Left lung (tissue), 4 donors: ENCODE measurements at regions not wholly inside any gene's neighbourhood (a gene's known extent, or its start where the extent isn't known, plus 50 kb on each side); places are given as distances from the start of the nearest gene placed in this dataset.

Experiments
- ATAC-seq: fragments of 200-7000 bp; cut with Tn5 transposase; one replicate; pipeline ENCODE4 v1.9.1; 2020; ENCODE audit warnings: moderate library complexity
- DNase-seq, 4 donors: peaks; one replicate each; pipeline ENCODE4 v3.0.0-alpha.2; 2013 to 2020
- H3K27ac ChIP-seq, 2 donors: fragments of 200-600 bp; sonication (generic) in 1 of 2; one replicate each; pipeline versions ENCODE4 v1.5.0 to v1.8.0; 2020 to 2021
- H3K27me3 ChIP-seq, 2 donors: fragments of 200-600 bp; sonication (generic) in 1 of 2; one replicate each; pipeline versions ENCODE4 v1.5.0 to v1.8.0; 2020 to 2021
- H3K36me3 ChIP-seq, 2 donors: fragments of 200-600 bp; sonication (generic) in 1 of 2; one replicate each; pipeline versions ENCODE4 v1.5.0 to v1.8.0; 2020 to 2021
- H3K4me1 ChIP-seq, 2 donors: fragments of 200-600 bp; one replicate each; pipeline ENCODE4 v1.8.0; 2021
- H3K4me3 ChIP-seq, 2 donors: fragments of 200-600 bp; sonication (generic) in 1 of 2; one replicate each; pipeline versions ENCODE4 v1.5.0 to v1.8.0; 2020 to 2021; ENCODE audit warnings: mild to moderate bottlenecking in 1 of 2
- H3K9me3 ChIP-seq, 2 donors: fragments of 200-600 bp; sonication (generic) in 1 of 2; one replicate each; pipeline versions ENCODE4 v1.5.0 to v1.8.0; 2020 to 2021
- CTCF ChIP-seq, 2 donors: fragments of 200-600 bp; sonication (generic) in 1 of 2; IDR thresholded peaks; one replicate each; pipeline versions ENCODE4 v1.5.0 to v1.8.0; 2021; ENCODE audit warnings: antibody characterized with exemption in 2 of 2
- intact Hi-C, 2 donors: fragments of 100-400 bp; cut with DNase I; formaldehyde crosslinking; loops; one replicate each; pipeline versions ENCODE4 v1.11.2 to v1.14.2; 2022
- donor health status: DM: no; HTN: yes; CAD: no.
- donor health status: DM: no; HTN: no; CAD: no.

- DNase-seq, result no peak
- ATAC-seq, result no peak
- H3K4me3 ChIP-seq, result no peak overlapping the region
- H3K4me1 ChIP-seq, result no peaks in the 10 kb centered on the region
- H3K27me3 ChIP-seq, result no peaks in the 10 kb centered on the region
- no peak overlapping the region for H3K27ac ChIP-seq
- intact Hi-C loops, result no loop called here
- H3K36me3 ChIP-seq, result no peaks in the 10 kb centered on the region
- TF ChIP-seq CTCF (IDR thresholded peaks at IDR 0.05), result no peak
- H3K9me3 ChIP-seq, result no peaks in the 10 kb centered on the region
Measured at GRCh38 chr20:52402950-52403349, 211.4 kb upstream of the ZFP64 start.

GRCh38 chr20:52402514-52402913 is 210.9 kb upstream of the ZFP64 start:
- no peak overlapping the region for H3K27ac ChIP-seq
- intact Hi-C loops, result no loop called here
- H3K36me3 ChIP-seq, result no peaks in the 10 kb centered on the region
- no peak for TF ChIP-seq CTCF (IDR thresholded peaks at IDR 0.05)
- no peaks in the 10 kb centered on the region for H3K4me1 ChIP-seq
- H3K27me3 ChIP-seq, result no peaks in the 10 kb centered on the region
- no peak overlapping the region for H3K4me3 ChIP-seq
- ATAC-seq (no peak), DNase-seq (no peak)
- H3K9me3 ChIP-seq, result no peaks in the 10 kb centered on the region

GRCh38 chr20:52401431-52401830 is 209.9 kb upstream of the ZFP64 start:
- DNase-seq, result no peak
- ATAC-seq, result no peak
- no peaks in the 10 kb centered on the region for H3K36me3 ChIP-seq
- no peaks in the 10 kb centered on the region for H3K4me1 ChIP-seq
- intact Hi-C loops, result no loop called here
- TF ChIP-seq CTCF (IDR thresholded peaks at IDR 0.05), result no peak
- no peak overlapping the region for H3K27ac ChIP-seq
- H3K4me3 ChIP-seq, result no peak overlapping the region
- H3K27me3 ChIP-seq, result no peaks in the 10 kb centered on the region
- H3K9me3 ChIP-seq, result no peaks in the 10 kb centered on the region

GRCh38 chr20:52399352-52399751 is 207.8 kb upstream of the ZFP64 start:
- no peak for TF ChIP-seq CTCF (IDR thresholded peaks at IDR 0.05)
- ATAC-seq (no peak), DNase-seq (no peak)
- Histone ChIP-seq H3K27me3 (no peaks in the 10 kb centered on the region), H3K27ac (no peak overlapping the region), H3K4me3 (no peak overlapping the region), H3K4me1 (no peaks in the 10 kb centered on the region), H3K9me3 (no peaks in the 10 kb centered on the region), H3K36me3 (no peaks in the 10 kb centered on the region)
- intact Hi-C loops, result no loop called here

GRCh38 chr20:52389606-52390005 is 198.0 kb upstream of the ZFP64 start:
- intact Hi-C loops, result no loop called here
- peaks cover 0 to 3% of the 10 kb centered on the region in 2 donors for H3K9me3 ChIP-seq
- DNase-seq, result no peak
- ATAC-seq, result no peak
- no peak for TF ChIP-seq CTCF (IDR thresholded peaks at IDR 0.05)
- H3K27ac ChIP-seq, result no peak overlapping the region
- no peak overlapping the region for H3K4me3 ChIP-seq
- H3K4me1 ChIP-seq, result no peaks in the 10 kb centered on the region
- H3K36me3 ChIP-seq, result no peaks in the 10 kb centered on the region
- no peaks in the 10 kb centered on the region for H3K27me3 ChIP-seq
